HG02588 (cell line): ENCODE measurements at regions not wholly inside any gene's neighbourhood (a gene's known extent, or its start where the extent isn't known, plus 50 kb on each side); places are given as distances from the start of the nearest gene placed in this dataset.

Experiments used
- ATAC-seq: cut with Tn5 transposase; IDR thresholded peaks from one replicate; pipeline ENCODE4 v1.9.1; 2021; ENCODE audit warnings: mild to moderate bottlenecking, moderate library complexity; ENCODE audit not compliant: unreplicated experiment

GRCh38 chr22:49066619-49067018 is 761.1 kb downstream of the BRD1 start:
- ATAC-seq: no peak

- no peak for ATAC-seq
Measured at GRCh38 chr22:49064836-49065235, 762.8 kb downstream of the BRD1 start.

GRCh38 chr22:49063545-49063890 is 764.2 kb downstream of the BRD1 start:
- ATAC-seq: no peak

- no peak for ATAC-seq
Measured at GRCh38 chr22:49062802-49063544, 764.7 kb downstream of the BRD1 start.

GRCh38 chr22:49062155-49062801 is 765.4 kb downstream of the BRD1 start:
- no peak for ATAC-seq

GRCh38 chr22:49057910-49058309 is 769.8 kb downstream of the BRD1 start:
- no peak for ATAC-seq

GRCh38 chr22:49056301-49056700 is 771.4 kb downstream of the BRD1 start:
- ATAC-seq: no peak

- no peak for ATAC-seq
Measured at GRCh38 chr22:49055406-49055805, 772.3 kb downstream of the BRD1 start.

- no peak for ATAC-seq
Measured at GRCh38 chr22:49053578-49053977, 774.1 kb downstream of the BRD1 start.

- ATAC-seq: no peak
Measured at GRCh38 chr22:49052560-49052959, 775.1 kb downstream of the BRD1 start.

GRCh38 chr22:49052023-49052538 is 775.6 kb downstream of the BRD1 start:
- no peak for ATAC-seq

- no peak for ATAC-seq
Measured at GRCh38 chr22:49051491-49052022, 776.1 kb downstream of the BRD1 start.

GRCh38 chr22:49049691-49050090 is 778.0 kb downstream of the BRD1 start:
- no peak for ATAC-seq

- no peak for ATAC-seq
Measured at GRCh38 chr22:49048591-49048990, 779.1 kb downstream of the BRD1 start.

GRCh38 chr22:49047447-49047846 is 780.2 kb downstream of the BRD1 start:
- no peak for ATAC-seq

- ATAC-seq: no peak
Measured at GRCh38 chr22:49046546-49047361, 780.9 kb downstream of the BRD1 start.

- ATAC-seq: no peak
Measured at GRCh38 chr22:49046000-49046545, 781.6 kb downstream of the BRD1 start.

- ATAC-seq: no peak
Measured at GRCh38 chr22:49045276-49045675, 782.4 kb downstream of the BRD1 start.

GRCh38 chr22:49044776-49045175 is 782.9 kb downstream of the BRD1 start:
- ATAC-seq: no peak

GRCh38 chr22:49044091-49044490 is 783.6 kb downstream of the BRD1 start:
- ATAC-seq: no peak
